GM12875 (cell line): ENCODE measurements at regions not wholly inside any gene's neighbourhood (a gene's known extent, or its start where the extent isn't known, plus 50 kb on each side); places are given as distances from the start of the nearest gene placed in this dataset.

Experiments
- H3K4me3 ChIP-seq: one replicate; pipeline ENCODE4 v1.5.1; 2011; ENCODE audit warnings: low read depth, low read length, control low read depth
- CTCF ChIP-seq: IDR thresholded peaks from 2 replicates; pipeline ENCODE4 v1.5.1; 2011; ENCODE audit warnings: low read depth, mild to moderate bottlenecking, control low read depth, inconsistent platforms, low read length, moderate library complexity, borderline replicate concordance; ENCODE audit not compliant: insufficient read depth

- H3K4me3 ChIP-seq = no peak overlapping the region
- TF ChIP-seq CTCF = no peak
Observed at GRCh38 chr2:122830157-122830556, 1074.7 kb downstream of the TSN start.

GRCh38 chr2:122831649-122832048 is 1076.2 kb downstream of the TSN start:
- H3K4me3 ChIP-seq = no peak overlapping the region
- TF ChIP-seq CTCF = no peak

GRCh38 chr2:122843503-122843902 is 1088.1 kb downstream of the TSN start:
- no peak for TF ChIP-seq CTCF
- H3K4me3 ChIP-seq = no peak overlapping the region

GRCh38 chr2:122851161-122851560 is 1095.7 kb downstream of the TSN start:
- H3K4me3 ChIP-seq = no peak overlapping the region
- TF ChIP-seq CTCF = no peak

- TF ChIP-seq CTCF = no peak
- no peak overlapping the region for H3K4me3 ChIP-seq
Observed at GRCh38 chr2:122851972-122852531, 1096.6 kb downstream of the TSN start.

GRCh38 chr2:122856696-122857095 is 1101.2 kb downstream of the TSN start:
- no peak for TF ChIP-seq CTCF
- H3K4me3 ChIP-seq = no peak overlapping the region

GRCh38 chr2:122858075-122858702 is 1102.7 kb downstream of the TSN start:
- H3K4me3 ChIP-seq = no peak overlapping the region
- no peak for TF ChIP-seq CTCF
